DMS79 treated with DMSO at 0.1 percent for 48 hours (cell line): ENCODE measurements at regions not wholly inside any gene's neighbourhood (a gene's known extent, or its start where the extent isn't known, plus 50 kb on each side); places are given as distances from the start of the nearest gene placed in this dataset.

ENCODE experiments used
- DNase-seq: peaks from one replicate; lab custom pipeline; 2025; lab: John Stamatoyannopoulos, UW

DNA sequence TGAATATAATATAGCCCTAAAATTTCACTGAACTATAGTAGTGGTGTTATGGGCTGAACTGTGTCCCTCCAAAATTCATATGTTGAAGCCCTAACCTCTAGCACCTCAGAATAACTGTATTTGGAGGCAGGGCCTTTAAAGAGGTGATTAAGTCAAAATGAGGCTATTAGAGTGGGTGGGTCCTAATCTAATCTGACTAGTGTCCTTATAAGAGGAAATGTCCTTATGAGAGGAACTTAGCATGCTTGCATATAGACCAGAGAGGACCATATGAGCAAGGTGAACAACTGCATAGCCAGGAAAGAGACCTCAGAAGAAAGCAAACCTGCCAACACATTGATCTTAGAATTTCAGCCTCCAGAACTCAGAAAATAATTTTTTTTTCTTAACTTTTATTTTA lies 238.4 kb downstream of the ZEB2 start:
- DNase-seq = no peak

DNA sequence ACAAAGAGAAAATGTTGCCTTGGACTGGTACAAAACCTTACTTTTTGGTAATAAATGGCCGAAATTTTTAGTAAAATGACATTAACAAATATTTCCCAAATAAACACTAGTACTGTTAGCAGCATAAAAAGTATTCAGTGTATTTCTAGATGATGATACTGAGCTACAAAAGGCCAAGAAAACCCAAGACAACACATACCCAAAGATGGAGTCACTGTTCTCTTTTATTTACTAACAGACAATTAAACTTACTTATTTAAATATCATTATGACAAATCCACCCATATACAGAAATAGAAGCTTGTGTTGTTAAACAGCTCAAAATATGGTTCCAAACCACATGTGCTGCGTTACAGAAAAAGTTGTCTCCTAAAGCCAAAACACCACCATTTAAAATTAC lies 239.9 kb downstream of the ZEB2 start:
- DNase-seq = no peak

DNA sequence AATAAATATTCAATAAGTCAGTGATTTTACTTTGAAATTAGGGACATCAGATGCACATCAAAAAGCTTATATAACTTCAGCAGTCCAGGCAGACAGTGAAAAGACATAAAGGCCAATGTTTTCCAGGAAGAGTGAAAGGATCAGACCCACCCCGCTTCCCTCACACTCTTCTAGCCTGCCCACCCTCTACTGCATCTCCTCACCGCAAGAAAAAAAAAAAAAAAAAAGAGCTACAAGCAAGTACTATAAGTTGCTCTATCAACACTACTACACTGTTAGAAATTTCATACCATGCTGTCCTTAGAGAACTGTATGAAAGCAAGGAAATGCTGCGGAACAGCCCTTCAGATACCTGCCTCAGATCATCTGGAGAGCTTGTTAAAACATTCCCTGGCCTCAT lies 240.8 kb downstream of the ZEB2 start:
- DNase-seq = no peak

DNA sequence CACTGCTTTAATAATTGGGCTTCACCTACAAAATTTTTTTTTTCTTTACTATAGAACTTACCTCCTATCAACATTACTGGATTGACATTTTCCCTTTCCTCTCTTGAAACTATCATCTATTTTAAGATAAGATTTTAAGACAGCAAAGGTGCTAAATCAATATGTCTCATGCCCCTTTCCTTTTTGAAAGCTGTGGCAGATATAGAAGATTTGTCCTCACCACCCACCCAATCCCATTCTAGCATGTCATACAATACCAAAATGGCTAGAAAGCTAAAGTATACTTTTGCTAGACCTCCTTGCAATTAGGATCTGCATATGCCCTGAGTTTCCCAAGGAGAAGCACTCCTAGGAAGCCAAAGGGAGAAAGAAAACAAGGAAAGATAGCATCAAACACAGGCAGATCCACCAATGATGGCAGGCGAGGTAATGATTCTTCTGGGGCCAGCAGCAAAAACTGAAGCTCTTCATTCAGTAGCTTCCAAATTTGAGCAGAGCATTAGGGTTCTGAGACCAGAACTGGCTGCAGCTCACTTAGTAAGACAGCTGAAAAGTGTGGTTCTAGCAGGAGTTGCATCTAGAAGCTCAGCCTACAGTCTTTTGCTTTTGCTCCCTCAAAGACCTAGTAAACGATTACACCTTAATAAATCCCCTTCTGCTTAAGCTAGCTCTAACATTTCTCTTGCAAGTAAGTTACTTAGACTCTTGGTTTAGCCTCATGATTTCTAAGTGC lies 242.1 kb downstream of the ZEB2 start:
- DNase-seq = no peak

DNA sequence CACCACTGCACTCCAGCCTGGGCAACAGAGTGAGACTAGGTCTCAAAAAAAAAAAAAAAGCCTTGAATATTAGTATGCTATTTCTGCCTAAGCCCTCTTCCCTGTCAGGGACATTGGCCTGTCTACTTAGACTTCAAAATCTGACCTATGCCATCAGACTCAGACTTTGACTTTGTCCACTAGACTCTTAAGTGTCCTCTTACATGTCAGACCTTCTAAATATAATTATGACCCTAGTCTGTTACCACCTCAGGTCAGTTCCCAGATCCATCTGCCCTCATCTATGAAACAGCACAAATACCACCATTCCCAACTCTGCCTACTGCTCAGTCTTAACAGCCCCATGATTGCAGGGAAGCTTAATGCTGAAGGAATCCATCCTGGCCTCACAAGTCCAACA lies 244.6 kb downstream of the ZEB2 start:
- DNase-seq = no peak

DNA sequence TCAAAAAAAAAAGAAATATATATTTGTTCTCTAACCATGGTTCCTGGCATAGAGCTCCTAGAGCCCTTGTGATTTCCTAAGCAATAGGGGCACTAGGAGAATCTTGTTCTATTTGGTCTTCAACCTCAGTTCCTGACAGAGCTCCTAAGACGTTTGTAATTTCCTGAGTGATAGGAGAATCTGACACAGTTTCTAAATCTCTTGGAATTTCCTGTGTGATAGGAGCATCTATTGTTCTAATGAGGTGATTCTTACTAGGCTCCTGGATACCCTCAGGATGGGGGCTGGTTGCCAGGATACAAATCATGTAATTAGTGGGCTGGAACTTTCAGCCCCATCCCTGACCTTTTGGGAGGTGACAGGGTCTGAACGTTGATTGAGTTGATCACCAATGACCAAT lies 245.8 kb downstream of the ZEB2 start:
- DNase-seq = no peak

DNA sequence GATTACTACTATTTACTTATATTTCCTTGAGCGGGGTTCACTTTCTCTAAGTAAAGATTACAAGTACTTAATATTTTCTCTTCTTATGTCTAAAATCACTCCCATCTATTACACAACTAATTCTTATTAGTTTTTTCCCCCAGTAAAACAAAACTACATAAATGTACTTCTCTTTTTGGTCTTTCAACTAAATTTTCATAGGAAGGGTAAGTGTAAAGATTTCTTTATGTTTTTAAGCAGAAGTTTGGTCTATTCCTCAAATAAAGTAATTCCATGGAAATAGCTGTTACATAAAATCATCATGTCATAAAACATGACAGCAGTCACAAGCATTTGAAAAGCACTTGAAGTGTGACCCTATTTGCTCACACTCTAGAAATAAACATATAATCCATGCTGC lies 249.0 kb downstream of the ZEB2 start:
- DNase-seq = no peak

DNA sequence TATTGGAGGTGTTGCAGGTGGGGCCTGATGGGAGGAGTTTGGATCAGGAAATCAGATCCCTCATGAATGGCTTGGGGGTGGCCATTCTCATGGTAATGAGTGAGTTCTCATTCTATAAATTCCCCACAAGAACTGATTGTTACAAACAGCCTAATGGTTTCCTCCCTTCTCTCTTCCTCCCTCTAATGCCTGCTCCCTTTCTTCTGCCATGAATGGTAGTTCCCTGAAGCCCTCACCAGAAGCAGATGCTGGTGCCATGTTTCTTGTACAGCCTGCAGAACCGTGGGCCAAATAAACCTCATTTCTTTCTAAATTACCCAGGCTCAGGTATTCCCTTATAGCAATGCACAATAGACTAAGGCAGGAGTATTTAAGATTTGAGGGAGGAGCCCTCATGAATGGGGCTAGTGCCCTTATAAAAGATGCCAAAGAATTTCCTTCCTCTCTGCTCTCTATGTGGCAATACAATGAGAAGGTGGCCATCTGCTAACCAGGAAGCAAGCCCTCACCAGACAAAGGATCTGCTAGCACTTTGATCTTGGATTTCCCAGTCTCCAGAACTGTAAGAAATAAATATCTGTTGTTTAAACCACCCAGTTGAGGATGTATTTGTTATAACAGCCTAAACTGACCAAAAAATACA lies 251.8 kb downstream of the ZEB2 start:
- no peak for DNase-seq

DNA sequence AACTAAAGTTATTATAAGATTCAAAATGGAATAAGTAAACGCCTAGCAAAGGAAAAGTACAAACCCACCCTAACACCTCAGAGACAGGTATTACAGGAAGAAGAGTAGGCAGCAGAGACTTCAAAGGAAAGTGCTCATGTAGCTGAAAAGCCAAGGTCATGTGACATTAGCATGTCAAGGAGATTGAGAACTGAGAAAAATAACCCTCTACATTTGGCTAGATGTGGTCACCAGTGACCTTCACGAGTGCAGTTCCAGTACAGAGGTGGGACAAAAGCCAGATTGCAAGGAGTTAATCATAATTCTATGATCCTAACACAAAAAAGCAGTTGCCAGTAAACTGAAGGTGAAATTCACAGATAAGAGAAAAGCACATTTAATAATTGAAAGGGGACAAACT lies 252.7 kb downstream of the ZEB2 start:
- DNase-seq = no peak

DNA sequence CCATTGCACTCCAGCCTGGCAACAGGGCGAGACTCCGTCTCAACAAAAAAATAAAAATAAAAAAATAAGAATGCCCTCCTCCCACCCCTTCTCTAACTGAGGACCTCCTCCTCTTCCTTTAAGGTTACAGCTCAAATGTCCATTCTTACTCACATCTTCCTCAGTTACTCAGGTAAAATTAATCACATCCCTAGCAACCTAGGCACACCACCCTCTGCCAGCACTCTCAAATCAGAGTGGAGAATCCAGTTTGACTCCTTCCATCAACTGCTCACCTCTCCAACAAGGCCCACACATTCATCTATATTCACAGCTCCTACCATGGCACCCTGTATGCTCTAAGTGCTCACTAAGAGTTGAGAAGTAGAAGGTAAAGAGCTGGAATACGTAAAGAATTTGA lies 254.3 kb downstream of the ZEB2 start:
- DNase-seq = no peak

DNA sequence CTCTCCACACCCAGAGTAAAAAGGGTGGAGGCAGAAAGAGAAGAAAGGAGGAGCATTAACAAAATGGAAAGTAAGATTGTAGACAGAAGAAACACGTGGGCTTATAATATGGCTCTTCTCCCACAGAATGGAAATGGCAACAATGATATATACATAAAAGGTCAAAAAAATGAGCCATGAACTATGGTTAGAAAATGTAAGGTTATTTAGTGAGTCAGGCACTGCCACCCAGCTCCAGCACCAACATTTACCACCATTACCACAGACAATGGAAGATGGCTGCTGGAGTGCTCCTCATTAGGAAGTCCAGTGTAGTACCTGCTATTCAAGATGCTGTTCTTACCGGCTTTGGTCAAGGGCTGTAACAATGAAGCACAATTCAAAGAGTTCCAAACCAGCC lies 258.0 kb downstream of the ZEB2 start:
- no peak for DNase-seq

DNA sequence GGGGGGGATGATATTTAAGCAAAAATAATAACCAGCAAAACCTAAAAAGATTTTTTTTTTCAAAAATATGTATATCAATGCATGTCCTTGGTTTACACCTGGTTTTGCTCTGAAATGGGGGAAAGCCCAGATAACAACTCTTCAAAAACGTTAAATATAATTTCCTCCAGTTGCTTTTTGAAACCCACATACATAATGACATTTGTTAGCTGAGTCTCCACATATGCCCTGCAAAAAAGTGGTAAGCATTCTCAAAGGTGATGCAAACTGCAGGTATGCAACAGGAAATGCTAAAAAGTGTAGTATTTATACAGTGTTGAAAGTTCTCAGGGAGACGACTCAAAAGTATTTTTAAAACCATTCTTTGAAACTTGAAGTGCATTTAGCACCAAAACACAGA lies 258.6 kb downstream of the ZEB2 start:
- DNase-seq = no peak

DNA sequence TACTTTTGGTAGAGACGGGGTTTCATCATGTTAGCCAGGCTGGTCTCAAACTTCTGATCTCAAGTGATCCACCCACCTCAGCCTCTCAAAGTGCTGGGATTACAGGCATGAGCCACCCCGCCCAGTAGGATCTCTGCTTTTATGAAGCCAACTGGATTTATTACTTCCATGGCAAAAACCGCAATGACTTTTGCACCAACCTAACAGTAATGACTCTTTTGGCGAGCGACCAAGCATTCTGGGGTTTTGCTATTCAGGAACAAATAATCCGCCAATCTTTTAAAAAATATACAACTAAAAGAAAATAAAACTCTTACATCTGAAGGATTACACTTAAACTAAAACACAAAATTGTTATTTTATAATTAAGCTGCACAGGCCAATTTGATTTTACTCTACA lies 260.6 kb downstream of the ZEB2 start:
- no peak for DNase-seq

DNA sequence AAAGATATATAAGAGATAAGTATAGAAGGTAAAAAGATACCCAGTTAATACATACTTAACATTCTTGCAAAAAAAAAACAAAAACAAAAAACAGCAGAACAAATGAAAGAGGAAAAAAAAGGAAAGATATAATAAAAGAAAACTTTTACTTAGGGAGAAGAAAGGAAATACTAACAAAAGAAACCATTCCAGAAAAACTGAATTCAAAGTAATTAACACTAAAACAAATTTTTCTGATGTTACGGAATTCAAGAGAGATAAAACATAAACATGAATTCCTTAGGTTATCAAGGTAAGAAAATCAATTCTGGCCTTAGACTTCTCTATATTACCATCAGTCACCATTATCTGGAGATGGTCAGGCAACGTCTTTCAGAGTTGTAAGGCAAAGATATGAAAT lies 261.8 kb downstream of the ZEB2 start:
- DNase-seq = no peak

DNA sequence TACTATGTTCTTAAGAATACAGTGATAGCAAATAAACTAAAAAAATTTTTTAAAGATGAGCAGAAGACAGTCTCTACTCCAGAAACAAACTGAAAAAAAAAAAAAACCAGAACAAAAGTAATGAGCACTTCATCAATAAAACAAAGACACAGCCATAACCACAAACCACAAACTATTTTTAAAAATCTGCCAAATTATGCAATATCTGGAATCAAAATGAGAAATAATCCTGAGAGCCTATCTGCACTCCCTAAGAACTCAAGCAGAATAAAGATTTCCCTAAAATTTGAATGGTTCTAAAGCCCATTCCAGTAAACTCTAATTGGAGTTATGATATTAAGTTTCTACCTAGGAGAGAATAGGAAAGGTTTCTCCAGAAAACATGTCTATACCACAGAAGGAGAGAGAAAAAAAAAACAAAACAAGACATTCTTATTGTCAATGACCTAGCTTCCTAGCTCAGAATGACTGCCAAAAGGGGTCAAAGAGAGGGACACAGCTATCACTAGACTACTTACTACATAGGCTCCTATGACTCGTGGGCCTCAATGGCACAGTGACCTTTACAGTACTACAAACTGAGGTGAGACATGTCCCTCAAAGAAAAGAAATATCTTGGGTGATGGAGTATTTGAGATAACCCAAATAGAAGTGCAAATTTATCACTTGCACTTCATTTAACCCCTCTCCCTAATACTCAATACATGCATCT lies 262.8 kb downstream of the ZEB2 start:
- DNase-seq = no peak

DNA sequence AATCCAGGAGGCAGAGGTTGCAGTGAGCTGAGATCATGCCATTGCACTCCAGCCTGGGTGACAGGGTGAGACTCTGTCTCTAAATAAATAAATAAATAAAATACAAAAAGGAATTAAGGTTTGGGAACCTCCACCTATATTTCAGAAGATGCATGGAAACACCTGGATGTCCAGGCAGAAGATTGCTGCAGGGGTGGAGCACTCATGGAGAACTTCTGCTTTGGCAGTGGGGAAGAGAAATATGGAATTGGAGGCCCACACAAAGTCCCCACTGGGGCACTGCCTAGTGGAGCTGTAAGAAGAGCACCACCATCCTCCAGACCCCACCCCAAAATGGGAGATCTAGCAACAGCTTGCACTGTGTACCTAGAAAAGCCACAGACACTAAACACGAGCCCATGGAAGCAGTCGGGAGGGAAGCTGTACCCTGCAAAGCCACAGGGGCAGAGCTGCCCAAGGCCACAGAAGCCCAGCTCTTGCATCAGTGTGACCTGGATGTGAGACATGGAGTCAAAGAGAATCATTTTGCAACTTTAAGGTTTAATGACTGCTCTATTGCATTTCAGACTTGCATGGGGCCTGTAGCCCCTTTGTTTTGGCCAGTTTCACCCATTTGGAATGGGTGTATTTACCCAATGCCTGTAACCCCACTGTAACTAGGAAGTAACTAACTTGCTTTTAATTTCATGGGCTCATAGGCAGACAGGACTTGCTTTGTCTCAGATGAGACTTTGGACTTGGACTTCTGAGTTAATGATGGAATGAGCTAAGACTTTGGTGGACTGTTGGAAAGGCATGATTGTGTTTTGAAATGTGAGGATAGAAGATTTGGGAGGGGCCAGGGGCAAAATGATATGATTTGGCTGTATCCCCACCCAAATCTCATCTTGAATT lies 265.3 kb downstream of the ZEB2 start:
- DNase-seq = no peak

DNA sequence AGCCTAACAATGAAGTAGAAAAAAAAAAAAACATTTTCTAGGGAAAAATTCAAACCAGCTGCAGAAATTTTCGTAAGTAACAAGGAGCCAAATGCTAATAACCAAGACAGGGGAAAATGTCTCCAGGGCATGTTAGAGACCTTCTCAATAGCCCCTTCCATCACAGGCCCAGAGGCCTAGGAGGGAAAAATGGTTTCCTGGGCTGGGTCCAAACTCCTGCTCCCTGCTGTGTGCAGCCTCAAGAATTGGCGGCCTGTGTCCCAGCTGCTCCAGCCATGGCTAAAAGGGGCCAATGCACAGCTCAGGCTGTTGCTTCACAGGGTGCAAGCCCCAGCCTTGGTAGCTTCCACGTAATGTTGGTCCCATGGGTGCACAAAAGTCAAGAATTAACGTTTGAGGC lies 266.2 kb downstream of the ZEB2 start:
- DNase-seq = no peak

DNA sequence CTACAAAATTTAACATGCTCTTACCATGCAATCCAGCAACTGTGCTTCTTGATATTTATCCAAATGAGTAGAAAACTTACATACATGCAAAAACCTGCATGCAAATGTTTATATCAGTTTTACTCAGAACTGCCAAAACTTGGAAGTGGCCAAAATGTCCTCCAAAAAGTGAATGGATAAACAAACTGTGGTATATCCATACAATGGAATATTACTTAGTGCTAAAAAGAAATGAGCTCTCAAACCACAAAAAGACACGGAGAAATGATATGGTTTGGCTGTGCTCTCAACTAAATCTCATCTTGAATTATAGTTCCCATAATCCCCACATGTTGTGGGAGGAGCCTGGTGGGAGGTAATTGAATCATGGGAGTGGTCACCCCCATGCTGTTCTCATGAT lies 267.2 kb downstream of the ZEB2 start:
- DNase-seq = no peak

DNA sequence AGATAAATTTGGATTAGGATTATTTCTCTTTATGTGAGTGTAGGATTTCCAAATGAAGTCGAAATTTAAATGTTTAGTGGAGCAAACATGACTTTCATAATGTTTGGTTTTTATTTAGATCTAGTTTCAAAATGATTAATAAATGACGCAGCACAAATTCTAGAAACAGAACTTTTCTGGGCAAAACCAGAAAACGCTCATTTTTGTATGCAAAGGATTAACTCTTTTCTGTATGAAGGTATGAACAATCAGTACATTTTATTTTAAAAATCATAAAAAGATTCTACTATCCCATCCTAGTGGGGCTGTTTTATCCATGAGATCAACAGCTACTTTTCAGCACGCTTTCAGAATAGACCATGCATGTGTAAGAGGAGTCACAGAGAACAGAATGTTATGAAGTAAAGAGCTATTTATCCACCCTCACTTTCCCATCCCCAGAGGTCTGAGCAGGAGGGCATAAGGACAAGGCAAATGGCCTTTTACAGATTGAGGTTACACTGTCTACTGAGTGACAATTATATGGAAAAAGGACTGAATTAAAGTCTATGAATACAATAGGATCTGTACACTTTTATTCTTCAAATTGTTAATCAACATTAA lies 270.8 kb downstream of the ZEB2 start:
- no peak for DNase-seq

DNA sequence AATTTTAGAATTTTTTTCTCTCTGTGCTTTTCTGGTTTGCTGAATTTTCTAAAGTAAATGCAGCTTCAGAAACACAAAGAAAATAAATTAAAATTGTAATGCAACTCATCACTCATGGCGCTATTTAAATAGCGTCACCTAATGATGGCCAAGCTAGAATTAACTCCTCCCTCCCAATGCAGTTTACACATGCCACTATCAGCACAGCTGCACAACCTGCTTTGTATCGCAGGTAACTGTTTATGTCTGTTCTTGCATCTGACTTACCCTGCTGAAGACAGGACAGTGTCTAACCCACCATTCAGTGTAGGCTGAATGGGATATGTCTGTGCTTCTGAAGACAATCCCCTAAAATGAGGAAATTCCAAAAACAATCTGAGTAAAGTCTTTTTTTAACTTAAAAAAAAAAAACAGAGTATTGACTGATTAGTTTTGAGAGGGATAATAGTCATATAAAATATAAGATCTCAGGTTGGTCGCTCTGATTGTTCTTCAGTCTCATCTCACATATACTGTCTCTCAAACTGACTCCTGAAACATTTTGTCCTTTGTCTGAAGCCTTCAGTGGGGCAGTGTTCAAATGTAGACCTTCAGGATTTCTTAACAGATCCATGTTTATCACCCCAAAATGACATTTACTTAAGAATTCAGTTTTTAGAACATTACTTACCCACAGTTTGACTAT lies 271.4 kb downstream of the ZEB2 start:
- DNase-seq = no peak

DNA sequence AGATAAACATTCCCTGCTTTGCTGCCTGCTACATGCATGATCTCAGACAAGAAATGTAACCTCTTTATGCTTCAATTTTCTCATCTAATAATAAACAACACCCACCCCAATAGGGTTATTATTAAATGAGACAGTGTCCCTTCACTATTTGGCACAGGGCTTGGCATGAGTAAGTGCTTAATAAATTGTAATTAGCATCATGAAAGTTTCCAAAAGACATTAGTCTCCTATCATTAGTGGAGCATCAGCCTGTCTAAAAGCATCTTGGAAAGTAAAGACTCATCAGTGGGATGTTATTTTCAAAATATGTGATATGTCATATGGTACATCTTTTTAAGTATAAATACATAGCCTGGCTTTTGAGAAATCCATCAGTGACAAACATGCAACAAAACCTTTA lies 275.0 kb downstream of the ZEB2 start:
- no peak for DNase-seq
